Esophagus muscularis mucosa (tissue), 4 donors: ENCODE measurements at regions not wholly inside any gene's neighbourhood (a gene's known extent, or its start where the extent isn't known, plus 50 kb on each side); places are given as distances from the start of the nearest gene placed in this dataset.

Experiments used
- DNase-seq: peaks from one replicate; pipeline ENCODE4 v3.0.0-alpha.2; 2017; ENCODE audit errors: extremely low spot score
- H3K27ac ChIP-seq, 4 donors: fragments of 200-600 bp; sonication (generic); replicated peaks in 1 of 4; 1 replicate in 3 of 4; 2 replicates in 1 of 4; pipeline ENCODE4 v1.5.1; 2016 to 2019; ENCODE audit warnings: mild to moderate bottlenecking in 1 of 4
- H3K27me3 ChIP-seq, 4 donors: fragments of 200-600 bp; sonication (generic); one replicate each; pipeline versions ENCODE4 v1.5.1 to v1.6.0; 2016 to 2019
- H3K36me3 ChIP-seq, 4 donors: fragments of 200-600 bp; sonication (generic); one replicate each; pipeline ENCODE4 v1.5.1; 2016 to 2019
- H3K4me1 ChIP-seq, 4 donors: fragments of 200-600 bp; sonication (generic); one replicate each; pipeline ENCODE4 v1.5.1; 2016 to 2019
- H3K4me3 ChIP-seq, 4 donors: fragments of 200-600 bp; sonication (generic); 1 replicate in 2 of 4; 2 replicates in 2 of 4; pipeline ENCODE4 v1.5.1; 2016 to 2019; ENCODE audit warnings: mild to moderate bottlenecking in 4 of 4, moderate library complexity in 1 of 4
- H3K9me3 ChIP-seq, 4 donors: fragments of 200-600 bp; sonication (generic); 1 replicate in 3 of 4; 2 replicates in 1 of 4; pipeline ENCODE4 v1.5.1; 2016 to 2019
- EP300 ChIP-seq: sonication (generic); formaldehyde crosslinking; IDR thresholded peaks from one replicate; pipeline ENCODE4 v1.6.1; 2017; ENCODE audit warnings: antibody characterized with exemption
- POLR2A ChIP-seq: fragments of 450-650 bp; IDR thresholded peaks from one replicate; pipeline ENCODE4 v1.6.1; 2017; ENCODE audit warnings: antibody characterized with exemption, moderate library complexity, mild to moderate bottlenecking, low read depth
- POLR2AphosphoS5 ChIP-seq, 2 donors: sonication (generic); formaldehyde crosslinking; IDR thresholded peaks; one replicate each; pipeline ENCODE4 v1.6.1; 2017; ENCODE audit warnings: antibody characterized with exemption in 2 of 2
- WGBS: methylation state at CpG from one replicate; pipeline ENCODE4 v1.1.5; 2018; 5-methylcytosine and 5-hydroxymethylcytosine counted together
- intact Hi-C: fragments of 100-400 bp; cut with DNase I; formaldehyde crosslinking; loops from one replicate; pipeline ENCODE4 v1.15.1; 2023
- TF ChIP-seq, protein P1 (sequence below), 3 experiments: fragments of 200-600 bp in 2 of 3; fragments of 450-650 bp in 1 of 3; sonication (generic) in 2 of 3; IDR thresholded peaks; one replicate each; pipeline ENCODE4 v1.5.1; 2017 to 2019; ENCODE audit warnings: antibody characterized with exemption in 3 of 3, mild to moderate bottlenecking in 2 of 3, moderate library complexity in 1 of 3

- TF ChIP-seq, protein P1, sequence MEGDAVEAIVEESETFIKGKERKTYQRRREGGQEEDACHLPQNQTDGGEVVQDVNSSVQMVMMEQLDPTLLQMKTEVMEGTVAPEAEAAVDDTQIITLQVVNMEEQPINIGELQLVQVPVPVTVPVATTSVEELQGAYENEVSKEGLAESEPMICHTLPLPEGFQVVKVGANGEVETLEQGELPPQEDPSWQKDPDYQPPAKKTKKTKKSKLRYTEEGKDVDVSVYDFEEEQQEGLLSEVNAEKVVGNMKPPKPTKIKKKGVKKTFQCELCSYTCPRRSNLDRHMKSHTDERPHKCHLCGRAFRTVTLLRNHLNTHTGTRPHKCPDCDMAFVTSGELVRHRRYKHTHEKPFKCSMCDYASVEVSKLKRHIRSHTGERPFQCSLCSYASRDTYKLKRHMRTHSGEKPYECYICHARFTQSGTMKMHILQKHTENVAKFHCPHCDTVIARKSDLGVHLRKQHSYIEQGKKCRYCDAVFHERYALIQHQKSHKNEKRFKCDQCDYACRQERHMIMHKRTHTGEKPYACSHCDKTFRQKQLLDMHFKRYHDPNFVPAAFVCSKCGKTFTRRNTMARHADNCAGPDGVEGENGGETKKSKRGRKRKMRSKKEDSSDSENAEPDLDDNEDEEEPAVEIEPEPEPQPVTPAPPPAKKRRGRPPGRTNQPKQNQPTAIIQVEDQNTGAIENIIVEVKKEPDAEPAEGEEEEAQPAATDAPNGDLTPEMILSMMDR (IDR thresholded peaks at IDR 0.05) = no peak
- Histone ChIP-seq H3K4me3 (no peak overlapping the region), H3K9me3 (no peaks in the 10 kb centered on the region), H3K27ac (no peak overlapping the region), H3K4me1 (no peaks in the 10 kb centered on the region), H3K27me3 (no peaks in the 10 kb centered on the region), H3K36me3 (no peaks in the 10 kb centered on the region)
- no peak for DNase-seq
- intact Hi-C loops = loop anchor here (10.0 kb wide), 1 partner anchor 55 kb away; no protein-coding TSS in a partner anchor
- WGBS = 23% methylated on average over 1 of the region's 1 CpG
Observed at GRCh38 chr9:82820186-82820585, 242.8 kb downstream of the RASEF start.

GRCh38 chr9:82829818-82830217 lies 233.1 kb downstream of the RASEF start:
- no peaks in the 10 kb centered on the region for H3K27me3 ChIP-seq
- WGBS = 43% methylated on average over 4 of the region's 4 CpGs
- H3K4me1 ChIP-seq = no peaks in the 10 kb centered on the region
- DNase-seq = no peak
- no peak overlapping the region for H3K4me3 ChIP-seq
- intact Hi-C loops = loop anchor here (10.0 kb wide), 1 partner anchor 45 kb away; no protein-coding TSS in a partner anchor
- H3K9me3 ChIP-seq = no peaks in the 10 kb centered on the region
- TF ChIP-seq POLR2A = no peak
- no peak for TF ChIP-seq POLR2AphosphoS5 (IDR thresholded peaks at IDR 0.05)
- no peak for TF ChIP-seq EP300
- TF ChIP-seq, protein P1 (IDR thresholded peaks at IDR 0.05) = no peak
- H3K27ac ChIP-seq = no peak overlapping the region
- H3K36me3 ChIP-seq = no peaks in the 10 kb centered on the region

DNA sequence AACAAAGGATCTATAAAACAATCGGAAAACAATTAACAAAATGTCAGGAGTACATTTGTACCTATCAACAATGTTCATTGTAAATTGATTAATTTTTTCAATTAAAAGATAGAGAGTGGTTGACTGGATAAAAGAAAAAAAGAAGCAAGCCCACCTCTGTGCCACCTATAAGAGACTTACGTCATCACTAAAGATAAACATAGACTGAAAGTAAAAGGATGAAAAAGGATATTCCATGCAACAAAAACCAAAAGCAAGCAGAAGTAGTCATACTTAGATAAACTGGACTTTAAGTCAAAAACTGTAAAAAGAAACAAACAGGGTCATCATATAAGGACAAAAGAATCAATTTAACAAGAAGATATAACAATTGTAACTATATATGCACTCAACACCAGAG lies 197.4 kb downstream of the RASEF start:
- no peak overlapping the region for H3K4me3 ChIP-seq
- TF ChIP-seq POLR2AphosphoS5 (IDR thresholded peaks at IDR 0.05) (no peak), EP300 (no peak), POLR2A (no peak)
- TF ChIP-seq, protein P1 (IDR thresholded peaks at IDR 0.05) = no peak
- DNase-seq = no peak
- H3K9me3 ChIP-seq = no peaks in the 10 kb centered on the region
- WGBS = 92% methylated on average over 2 of the region's 2 CpGs
- no peaks in the 10 kb centered on the region for H3K36me3 ChIP-seq
- no peaks in the 10 kb centered on the region for H3K4me1 ChIP-seq
- no peaks in the 10 kb centered on the region for H3K27me3 ChIP-seq
- intact Hi-C loops = no loop called here
- no peak overlapping the region for H3K27ac ChIP-seq

DNA sequence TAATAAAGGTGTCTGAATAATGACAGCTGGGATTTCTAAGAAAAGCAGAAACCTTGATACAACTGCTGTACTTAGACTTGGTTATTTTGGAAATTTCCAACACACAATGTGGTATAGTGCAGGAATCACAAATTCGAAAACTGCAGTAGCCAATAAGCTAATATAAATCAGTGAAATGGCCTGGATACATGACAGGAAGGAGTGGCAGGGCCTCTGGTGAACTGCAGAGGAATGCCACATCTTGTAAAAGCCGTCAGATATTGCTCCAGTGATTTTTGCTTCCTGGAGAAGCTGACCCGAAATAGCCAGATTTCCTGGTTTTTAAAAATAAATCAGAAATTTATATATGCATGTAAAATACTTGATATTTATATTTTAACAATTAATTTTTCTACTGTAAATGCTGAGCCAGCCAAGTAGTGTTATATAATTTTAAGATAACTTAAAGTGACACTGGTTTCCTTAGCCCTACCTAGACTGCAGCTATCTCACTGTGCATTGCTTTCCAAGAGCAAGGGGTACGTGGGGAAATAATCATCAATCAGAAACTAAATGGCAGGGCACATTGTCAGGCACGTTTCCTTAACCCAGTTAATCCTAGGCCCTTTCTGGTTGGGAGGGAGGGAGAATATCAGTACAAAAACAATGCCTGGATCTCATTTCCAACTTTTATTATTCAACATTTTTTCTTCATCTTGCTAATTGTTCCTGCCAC lies 182.4 kb downstream of the RASEF start:
- Histone ChIP-seq H3K4me3 (no peak overlapping the region), H3K4me1 (no peaks in the 10 kb centered on the region), H3K36me3 (no peaks in the 10 kb centered on the region), H3K27ac (no peak overlapping the region), H3K9me3 (no peaks in the 10 kb centered on the region), H3K27me3 (no peaks in the 10 kb centered on the region)
- intact Hi-C loops = no loop called here
- DNase-seq = no peak
- 74% methylated on average over 5 of the region's 5 CpGs for WGBS
- TF ChIP-seq EP300 (no peak), POLR2AphosphoS5 (IDR thresholded peaks at IDR 0.05) (no peak), POLR2A (no peak)
- TF ChIP-seq, protein P1 (IDR thresholded peaks at IDR 0.05) = no peak

GRCh38 chr9:82882138-82882537 lies 180.8 kb downstream of the RASEF start:
- no peaks in the 10 kb centered on the region for H3K36me3 ChIP-seq
- no peaks in the 10 kb centered on the region for H3K4me1 ChIP-seq
- 100% methylated on average over 1 of the region's 1 CpG for WGBS
- H3K27ac ChIP-seq = no peak overlapping the region
- no peaks in the 10 kb centered on the region for H3K9me3 ChIP-seq
- no peak overlapping the region for H3K4me3 ChIP-seq
- intact Hi-C loops = no loop called here
- DNase-seq = no peak
- TF ChIP-seq EP300 (no peak), POLR2AphosphoS5 (IDR thresholded peaks at IDR 0.05) (no peak), POLR2A (no peak)
- TF ChIP-seq, protein P1 (IDR thresholded peaks at IDR 0.05) = no peak
- H3K27me3 ChIP-seq = no peaks in the 10 kb centered on the region
